ENCODE measurements at regions not wholly inside any gene's neighbourhood (a gene's known extent, or its start where the extent isn't known, plus 50 kb on each side); places are given as distances from the start of the nearest gene placed in this dataset.

- Histone ChIP-seq H3K4me2 (ENCODE audit: low read length) (no peak overlapping the region), H4K20me1 (ENCODE audit: control insufficient read depth, insufficient read depth, low read depth, low read length) (no peaks in the 10 kb centered on the region), H3K36me3 (ENCODE audit: control insufficient read depth, low read length) (no peaks in the 10 kb centered on the region), H3K27ac (ENCODE audit: low read depth, low read length) (no peak overlapping the region), H3F3A (ENCODE audit: control insufficient read depth, insufficient read depth) (no peaks in the 10 kb centered on the region), H3K4me1 (ENCODE audit: control insufficient read depth, low read length) (no peaks in the 10 kb centered on the region), H3K79me2 (ENCODE audit: control insufficient read depth, low read length) (no peaks in the 10 kb centered on the region), H3K27me3 (ENCODE audit: control insufficient read depth, low read length) (no peaks in the 10 kb centered on the region), H3K4me3 (ENCODE audit: low read length) (no peak overlapping the region), H3K9me3 (ENCODE audit: control insufficient read depth, insufficient read depth, low read length) (no peaks in the 10 kb centered on the region), H3K9me2 (replicated peaks; ENCODE audit: control insufficient read depth, low read length) (no peaks in the 10 kb centered on the region)
- TF ChIP-seq CTCF (IDR thresholded peaks at IDR 0.05; ENCODE audit: low read depth, low read length, poor library complexity, severe bottlenecking) (no peak), EZH2phosphoT487 (IDR thresholded peaks at IDR 0.05; ENCODE audit: borderline replicate concordance, low read length) (no peak)
Observed at GRCh38 chr12:59867055-59867454, 271.2 kb downstream of the SLC16A7 start.

GRCh38 chr12:59867689-59868088, 271.9 kb downstream of the SLC16A7 start:
- Histone ChIP-seq H3K4me1 (ENCODE audit: control insufficient read depth, low read length) (no peaks in the 10 kb centered on the region), H3K9me2 (replicated peaks; ENCODE audit: control insufficient read depth, low read length) (no peaks in the 10 kb centered on the region), H3K4me2 (ENCODE audit: low read length) (no peak overlapping the region)

GRCh38 chr12:59871779-59872178, 275.9 kb downstream of the SLC16A7 start:
- H3K36me3 ChIP-seq (ENCODE audit: control insufficient read depth, low read length): no peaks in the 10 kb centered on the region
- no peaks in the 10 kb centered on the region for H4K20me1 ChIP-seq (ENCODE audit: control insufficient read depth, insufficient read depth, low read depth, low read length)
- no peaks in the 10 kb centered on the region for H3K9me2 ChIP-seq (replicated peaks; ENCODE audit: control insufficient read depth, low read length)
- H3K9me3 ChIP-seq (ENCODE audit: control insufficient read depth, insufficient read depth, low read length): no peaks in the 10 kb centered on the region
- no peak overlapping the region for H3K4me3 ChIP-seq (ENCODE audit: low read length)
- H3K27me3 ChIP-seq (ENCODE audit: control insufficient read depth, low read length): no peaks in the 10 kb centered on the region
- no peak overlapping the region for H3K27ac ChIP-seq (ENCODE audit: low read depth, low read length)
- no peaks in the 10 kb centered on the region for H3F3A ChIP-seq (ENCODE audit: control insufficient read depth, insufficient read depth)
- no peaks in the 10 kb centered on the region for H3K79me2 ChIP-seq (ENCODE audit: control insufficient read depth, low read length)
- peaks cover 6% of the 10 kb centered on the region for H3K4me1 ChIP-seq (ENCODE audit: control insufficient read depth, low read length)
- TF ChIP-seq EZH2phosphoT487 (IDR thresholded peaks at IDR 0.05; ENCODE audit: borderline replicate concordance, low read length): no peak
- TF ChIP-seq CTCF (IDR thresholded peaks at IDR 0.05; ENCODE audit: low read depth, low read length, poor library complexity, severe bottlenecking): no peak
- no peak overlapping the region for H3K4me2 ChIP-seq (ENCODE audit: low read length)

More at GRCh38 chr12:59867689-59868088, 271.9 kb downstream of the SLC16A7 start:
- no peaks in the 10 kb centered on the region for H3F3A ChIP-seq (ENCODE audit: control insufficient read depth, insufficient read depth)
- H3K79me2 ChIP-seq (ENCODE audit: control insufficient read depth, low read length): no peaks in the 10 kb centered on the region
- no peak overlapping the region for H3K4me3 ChIP-seq (ENCODE audit: low read length)
- H3K9me3 ChIP-seq (ENCODE audit: control insufficient read depth, insufficient read depth, low read length): no peaks in the 10 kb centered on the region
- TF ChIP-seq EZH2phosphoT487 (IDR thresholded peaks at IDR 0.05; ENCODE audit: borderline replicate concordance, low read length) (no peak), CTCF (IDR thresholded peaks at IDR 0.05; ENCODE audit: low read depth, low read length, poor library complexity, severe bottlenecking) (no peak)
- no peak overlapping the region for H3K27ac ChIP-seq (ENCODE audit: low read depth, low read length)
- H3K36me3 ChIP-seq (ENCODE audit: control insufficient read depth, low read length): no peaks in the 10 kb centered on the region
- no peaks in the 10 kb centered on the region for H4K20me1 ChIP-seq (ENCODE audit: control insufficient read depth, insufficient read depth, low read depth, low read length)
- no peaks in the 10 kb centered on the region for H3K27me3 ChIP-seq (ENCODE audit: control insufficient read depth, low read length)

GRCh38 chr12:59873136-59873535, 277.3 kb downstream of the SLC16A7 start:
- H4K20me1 ChIP-seq (ENCODE audit: control insufficient read depth, insufficient read depth, low read depth, low read length): no peaks in the 10 kb centered on the region
- H3K4me2 ChIP-seq (ENCODE audit: low read length): no peak overlapping the region

More at GRCh38 chr12:59873136-59873535, 277.3 kb downstream of the SLC16A7 start:
- Histone ChIP-seq H3K36me3 (ENCODE audit: control insufficient read depth, low read length) (no peaks in the 10 kb centered on the region), H3F3A (ENCODE audit: control insufficient read depth, insufficient read depth) (no peaks in the 10 kb centered on the region), H3K27ac (ENCODE audit: low read depth, low read length) (no peak overlapping the region), H3K4me3 (ENCODE audit: low read length) (no peak overlapping the region), H3K27me3 (ENCODE audit: control insufficient read depth, low read length) (no peaks in the 10 kb centered on the region), H3K79me2 (ENCODE audit: control insufficient read depth, low read length) (no peaks in the 10 kb centered on the region), H3K9me2 (replicated peaks; ENCODE audit: control insufficient read depth, low read length) (no peaks in the 10 kb centered on the region), H3K4me1 (ENCODE audit: control insufficient read depth, low read length) (peaks cover 6% of the 10 kb centered on the region), H3K9me3 (ENCODE audit: control insufficient read depth, insufficient read depth, low read length) (no peaks in the 10 kb centered on the region)
- TF ChIP-seq CTCF (IDR thresholded peaks at IDR 0.05; ENCODE audit: low read depth, low read length, poor library complexity, severe bottlenecking): no peak
- no peak for TF ChIP-seq EZH2phosphoT487 (IDR thresholded peaks at IDR 0.05; ENCODE audit: borderline replicate concordance, low read length)

Data from DOHH2 (cell line).